Lung (tissue), 11 donors: ENCODE measurements at regions not wholly inside any gene's neighbourhood (a gene's known extent, or its start where the extent isn't known, plus 50 kb on each side); places are given as distances from the start of the nearest gene placed in this dataset.

Experiments used
- ATAC-seq: fragments of 200-7000 bp; cut with Tn5 transposase; one replicate; pipeline ENCODE4 v1.9.1; 2020; ENCODE audit warnings: moderate number of reproducible peaks; ENCODE audit not compliant: insufficient read depth, low FRiP score
- DNase-seq, 3 donors: peaks; one replicate each; pipeline ENCODE4 v3.0.0-alpha.2; 2013 to 2017
- H3K27ac ChIP-seq, 2 donors: one replicate each; pipeline ENCODE4 v1.5.1; 2013; ENCODE audit warnings: mild to moderate bottlenecking in 2 of 2, moderate library complexity in 2 of 2, control low read depth in 1 of 2, inconsistent platforms in 1 of 2, low read depth in 1 of 2, low read length in 1 of 2
- H3K27me3 ChIP-seq, 3 donors: one replicate each; pipeline ENCODE4 v1.5.1; 2013; ENCODE audit warnings: low read length in 2 of 3; ENCODE audit not compliant: control insufficient read depth in 3 of 3, insufficient read depth in 3 of 3
- H3K36me3 ChIP-seq, 4 donors: one replicate each; pipeline ENCODE4 v1.5.1; 2013; ENCODE audit warnings: low read length in 4 of 4, mild to moderate bottlenecking in 1 of 4, moderate library complexity in 1 of 4; ENCODE audit not compliant: control insufficient read depth in 4 of 4, insufficient read depth in 4 of 4
- H3K4me1 ChIP-seq, 5 donors: one replicate each; pipeline ENCODE4 v1.5.1; 2013; ENCODE audit warnings: low read length in 5 of 5, mild to moderate bottlenecking in 2 of 5, moderate library complexity in 1 of 5; ENCODE audit not compliant: control insufficient read depth in 5 of 5, insufficient read depth in 5 of 5
- H3K4me3 ChIP-seq: one replicate; pipeline ENCODE4 v1.5.1; 2013; ENCODE audit warnings: mild to moderate bottlenecking, control low read depth, moderate library complexity
- H3K9ac ChIP-seq, 2 donors: one replicate each; pipeline ENCODE4 v1.5.1; 2013; ENCODE audit warnings: low read length in 2 of 2, control low read depth in 1 of 2; ENCODE audit not compliant: insufficient read depth in 1 of 2
- H3K9me3 ChIP-seq, 4 donors: one replicate each; pipeline ENCODE4 v1.5.1; 2013; ENCODE audit warnings: low read length in 3 of 4, mild to moderate bottlenecking in 1 of 4, moderate library complexity in 1 of 4; ENCODE audit not compliant: control insufficient read depth in 4 of 4, insufficient read depth in 3 of 4
- WGBS, 2 donors: extraction: QIAGEN DNeasy Blood & Tissue Kit; methylation state at CpG; one replicate each; pipeline ENCODE4 v1.1.7; 2013; 5-methylcytosine and 5-hydroxymethylcytosine counted together
- TF ChIP-seq, protein P1 (sequence below): IDR thresholded peaks from 2 replicates; pipeline ENCODE4 v1.5.1; 2012; ENCODE audit warnings: mild to moderate bottlenecking; ENCODE audit errors: control extremely low read depth, extremely low read depth
- donor health status: control.
- donor health status: control.
- donor health status: Bipolar disorder and iron deficiency.
- donor health status: healthy.
- donor health status: DM: yes; HTN: yes; CAD: no.

- H3K27me3 ChIP-seq = peaks cover 0 to 15% (median 14%) of the 10 kb centered on the region in 3 donors
These were observed 313.7 kb upstream of the IRX4 start for GRCh38 chr5:2196416-2196815.

DNA sequence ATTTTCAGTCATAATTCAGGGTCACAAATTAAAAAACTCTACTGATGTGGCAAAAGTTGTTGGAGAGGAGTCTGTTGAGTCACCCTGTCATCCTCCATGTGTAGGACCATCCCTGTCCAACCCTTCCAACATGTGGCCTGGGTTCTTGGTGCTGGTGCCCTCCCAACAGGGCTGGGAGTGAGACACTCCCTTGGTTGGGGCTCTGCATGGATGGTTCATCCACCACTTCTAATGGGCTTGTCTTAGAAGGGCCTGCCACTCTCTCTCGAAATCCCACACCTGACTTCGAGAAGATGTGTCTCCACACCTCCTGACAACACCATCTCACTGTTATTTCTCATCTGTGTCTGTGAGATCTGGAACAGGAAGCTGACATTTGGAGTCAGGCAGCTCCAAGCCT lies 312.2 kb upstream of the IRX4 start:
- Histone ChIP-seq H3K27ac (no peak overlapping the region), H3K9ac (no peak overlapping the region), H3K9me3 (peaks cover 0 to 22% (median 4%) of the 10 kb centered on the region in 4 donors), H3K27me3 (peaks cover 0 to 15% (median 14%) of the 10 kb centered on the region in 3 donors), H3K4me1 (peaks cover 0 to 9% (median 0%) of the 10 kb centered on the region in 5 donors), H3K36me3 (no peaks in the 10 kb centered on the region), H3K4me3 (no peak overlapping the region)
- DNase-seq (no peak), ATAC-seq (no peak)
- TF ChIP-seq, protein P1, sequence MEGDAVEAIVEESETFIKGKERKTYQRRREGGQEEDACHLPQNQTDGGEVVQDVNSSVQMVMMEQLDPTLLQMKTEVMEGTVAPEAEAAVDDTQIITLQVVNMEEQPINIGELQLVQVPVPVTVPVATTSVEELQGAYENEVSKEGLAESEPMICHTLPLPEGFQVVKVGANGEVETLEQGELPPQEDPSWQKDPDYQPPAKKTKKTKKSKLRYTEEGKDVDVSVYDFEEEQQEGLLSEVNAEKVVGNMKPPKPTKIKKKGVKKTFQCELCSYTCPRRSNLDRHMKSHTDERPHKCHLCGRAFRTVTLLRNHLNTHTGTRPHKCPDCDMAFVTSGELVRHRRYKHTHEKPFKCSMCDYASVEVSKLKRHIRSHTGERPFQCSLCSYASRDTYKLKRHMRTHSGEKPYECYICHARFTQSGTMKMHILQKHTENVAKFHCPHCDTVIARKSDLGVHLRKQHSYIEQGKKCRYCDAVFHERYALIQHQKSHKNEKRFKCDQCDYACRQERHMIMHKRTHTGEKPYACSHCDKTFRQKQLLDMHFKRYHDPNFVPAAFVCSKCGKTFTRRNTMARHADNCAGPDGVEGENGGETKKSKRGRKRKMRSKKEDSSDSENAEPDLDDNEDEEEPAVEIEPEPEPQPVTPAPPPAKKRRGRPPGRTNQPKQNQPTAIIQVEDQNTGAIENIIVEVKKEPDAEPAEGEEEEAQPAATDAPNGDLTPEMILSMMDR = no peak
- 67 to 82% methylated on average over 2 of the region's 2 CpGs for WGBS, 2 donors

More at GRCh38 chr5:2196416-2196815, 313.7 kb upstream of the IRX4 start:
- Histone ChIP-seq H3K36me3 (no peaks in the 10 kb centered on the region), H3K9me3 (peaks cover 0 to 22% (median 4%) of the 10 kb centered on the region in 4 donors), H3K4me1 (peaks cover 0 to 9% (median 0%) of the 10 kb centered on the region in 5 donors), H3K4me3 (no peak overlapping the region), H3K9ac (no peak overlapping the region), H3K27ac (no peak overlapping the region)
- ATAC-seq (no peak), DNase-seq (no peak)
- 57 to 77% methylated on average over 9 of the region's 9 CpGs for WGBS, 2 donors
- TF ChIP-seq, protein P1 = no peak

DNA sequence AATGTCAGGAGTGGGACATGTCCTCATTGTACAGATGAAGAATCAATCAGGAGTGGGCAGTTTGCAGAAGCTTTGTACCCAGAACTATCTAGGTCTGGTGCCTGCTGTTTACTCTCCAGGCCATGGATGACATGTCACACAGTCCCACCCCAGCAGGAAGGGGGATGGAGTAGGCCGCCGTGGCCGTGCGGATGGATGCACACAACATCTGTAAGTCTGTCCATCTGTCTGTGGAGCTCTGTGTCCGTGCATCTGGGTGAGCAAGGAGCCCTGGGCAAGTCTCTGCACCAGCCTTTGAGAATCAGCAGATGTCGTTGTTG lies 311.5 kb upstream of the IRX4 start:
- no peak overlapping the region for H3K27ac ChIP-seq
- WGBS, 2 donors = 72 to 88% methylated on average over 6 of the region's 6 CpGs
- H3K27me3 ChIP-seq = peaks cover 0 to 15% (median 12%) of the 10 kb centered on the region in 3 donors
- no peak overlapping the region for H3K4me3 ChIP-seq
- no peak for ATAC-seq
- TF ChIP-seq, protein P1 = no peak
- H3K9ac ChIP-seq = no peak overlapping the region
- H3K4me1 ChIP-seq = peaks cover 0 to 9% (median 0%) of the 10 kb centered on the region in 5 donors
- no peaks in the 10 kb centered on the region for H3K36me3 ChIP-seq
- peaks cover 0 to 22% (median 4%) of the 10 kb centered on the region in 4 donors for H3K9me3 ChIP-seq
- DNase-seq = no peak

DNA sequence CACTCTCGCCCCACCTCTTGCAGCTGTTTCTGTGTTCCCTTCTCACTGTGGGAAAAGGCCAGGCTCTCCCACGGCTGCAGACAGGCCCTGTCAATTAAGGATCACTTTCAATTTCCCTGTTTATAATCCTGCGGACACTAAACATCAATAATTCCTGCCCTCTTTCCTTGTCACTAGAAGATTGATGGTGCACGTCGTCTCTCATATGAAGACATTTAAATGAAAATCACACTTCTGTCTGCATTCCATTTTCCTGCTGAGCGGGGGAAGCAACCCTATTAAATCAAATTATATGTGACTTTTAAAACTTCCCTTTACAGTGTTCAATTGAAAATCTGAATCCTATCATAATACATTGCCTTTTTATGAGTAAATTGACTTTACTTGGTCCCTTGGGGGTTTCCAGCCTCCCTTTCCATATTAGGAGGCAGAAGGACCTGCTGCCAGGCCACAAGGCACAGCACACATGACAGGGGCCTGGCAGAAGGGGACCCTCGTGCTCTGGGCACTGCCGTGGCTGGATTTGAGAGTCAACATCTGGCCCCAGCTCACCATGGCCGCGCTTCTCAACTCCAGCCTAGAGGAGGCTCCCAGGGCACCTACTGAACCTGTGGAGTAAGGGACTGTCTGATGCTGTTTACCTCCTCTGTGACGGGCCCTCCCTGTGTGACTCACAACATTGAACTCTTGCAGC lies 311.0 kb upstream of the IRX4 start:
- WGBS, 2 donors = 69 to 81% methylated on average over 11 of the region's 11 CpGs
- H3K36me3 ChIP-seq = no peaks in the 10 kb centered on the region
- no peak overlapping the region for H3K9ac ChIP-seq
- H3K9me3 ChIP-seq = peaks cover 0 to 22% (median 4%) of the 10 kb centered on the region in 4 donors
- TF ChIP-seq, protein P1 = no peak
- no peak overlapping the region for H3K27ac ChIP-seq
- H3K4me1 ChIP-seq = peaks cover 0 to 9% (median 0%) of the 10 kb centered on the region in 5 donors
- no peak for ATAC-seq
- no peak overlapping the region for H3K4me3 ChIP-seq
- H3K27me3 ChIP-seq = peaks cover 0 to 15% (median 7%) of the 10 kb centered on the region in 3 donors
- no peak for DNase-seq
